ENCODE measurements at regions not wholly inside any gene's neighbourhood (a gene's known extent, or its start where the extent isn't known, plus 50 kb on each side); places are given as distances from the start of the nearest gene placed in this dataset.

DNA sequence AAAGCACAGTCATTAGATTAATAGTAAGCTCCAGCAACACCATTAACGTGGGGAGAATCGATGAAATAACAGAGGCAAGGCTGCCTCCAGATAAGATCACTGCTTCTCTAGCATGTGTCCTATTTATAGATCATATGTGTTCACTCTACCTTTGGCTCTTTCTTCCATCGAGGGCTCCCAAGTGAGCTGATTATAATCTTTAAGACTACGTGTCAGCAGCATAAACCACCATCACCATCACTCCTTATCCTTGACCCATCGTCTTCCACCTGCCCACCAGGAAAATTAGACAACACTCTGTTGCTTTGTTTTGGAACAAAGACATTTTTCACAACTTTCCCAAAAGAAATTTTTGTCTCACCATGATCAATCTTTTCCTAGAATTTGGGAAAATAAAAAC lies 71.2 kb upstream of the CARD11 start:
- TF ChIP-seq, protein P1, sequence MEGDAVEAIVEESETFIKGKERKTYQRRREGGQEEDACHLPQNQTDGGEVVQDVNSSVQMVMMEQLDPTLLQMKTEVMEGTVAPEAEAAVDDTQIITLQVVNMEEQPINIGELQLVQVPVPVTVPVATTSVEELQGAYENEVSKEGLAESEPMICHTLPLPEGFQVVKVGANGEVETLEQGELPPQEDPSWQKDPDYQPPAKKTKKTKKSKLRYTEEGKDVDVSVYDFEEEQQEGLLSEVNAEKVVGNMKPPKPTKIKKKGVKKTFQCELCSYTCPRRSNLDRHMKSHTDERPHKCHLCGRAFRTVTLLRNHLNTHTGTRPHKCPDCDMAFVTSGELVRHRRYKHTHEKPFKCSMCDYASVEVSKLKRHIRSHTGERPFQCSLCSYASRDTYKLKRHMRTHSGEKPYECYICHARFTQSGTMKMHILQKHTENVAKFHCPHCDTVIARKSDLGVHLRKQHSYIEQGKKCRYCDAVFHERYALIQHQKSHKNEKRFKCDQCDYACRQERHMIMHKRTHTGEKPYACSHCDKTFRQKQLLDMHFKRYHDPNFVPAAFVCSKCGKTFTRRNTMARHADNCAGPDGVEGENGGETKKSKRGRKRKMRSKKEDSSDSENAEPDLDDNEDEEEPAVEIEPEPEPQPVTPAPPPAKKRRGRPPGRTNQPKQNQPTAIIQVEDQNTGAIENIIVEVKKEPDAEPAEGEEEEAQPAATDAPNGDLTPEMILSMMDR (IDR thresholded peaks at IDR 0.05; ENCODE audit: insufficient read depth, low read depth, low read length) = no peak
- no peak for TF ChIP-seq EZH2 (IDR thresholded peaks at IDR 0.05; ENCODE audit: insufficient read depth, low read length)

All from astrocyte (in vitro differentiated cells and primary cell).